ENCODE measurements at regions not wholly inside any gene's neighbourhood (a gene's known extent, or its start where the extent isn't known, plus 50 kb on each side); places are given as distances from the start of the nearest gene placed in this dataset.

DNA sequence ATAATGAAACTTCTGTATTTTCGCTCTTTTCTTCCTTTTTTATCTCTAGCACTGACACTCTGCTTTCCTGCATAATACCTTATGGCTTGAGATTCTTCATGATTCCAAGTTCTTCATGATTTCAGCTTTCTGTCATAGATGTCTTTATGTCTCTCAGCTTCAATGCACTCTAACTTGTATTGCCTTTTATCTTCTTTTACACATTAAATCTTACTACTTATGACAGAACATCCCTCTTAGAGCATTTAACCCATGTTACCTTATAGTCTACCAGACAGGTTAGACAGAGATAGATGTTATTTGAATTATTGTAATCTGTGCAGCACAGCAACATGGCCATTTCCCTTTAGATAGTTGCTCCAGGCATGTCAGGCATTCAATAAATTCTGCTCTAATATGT is 1475.7 kb upstream of the TMEFF2 start:
- no peaks in the 10 kb centered on the region for H3K4me1 ChIP-seq (replicated peaks in 1 of 2)
- in situ Hi-C loops (cut with MboI; ENCODE audit: low pct_unique_long_range_greater_than_20kb in 2 of 9, low sequenced_read_pairs in 9 of 9, unreplicated experiment in 9 of 9), result no loop called here
- 0 to 100% (median 62%) methylated on average over 1 of the region's 1 CpG; no CpG with 5 or more reads in 2 of the 10 experiments for WGBS, 10 experiments
- no peak overlapping the region for H3K4me3 ChIP-seq
- H3K27ac ChIP-seq, result no peak overlapping the region
- ATAC-seq (replicated peaks in 6 of 8), result peak in 3 of 8 experiments; percentile 19 to 34 (median 28)

DNA sequence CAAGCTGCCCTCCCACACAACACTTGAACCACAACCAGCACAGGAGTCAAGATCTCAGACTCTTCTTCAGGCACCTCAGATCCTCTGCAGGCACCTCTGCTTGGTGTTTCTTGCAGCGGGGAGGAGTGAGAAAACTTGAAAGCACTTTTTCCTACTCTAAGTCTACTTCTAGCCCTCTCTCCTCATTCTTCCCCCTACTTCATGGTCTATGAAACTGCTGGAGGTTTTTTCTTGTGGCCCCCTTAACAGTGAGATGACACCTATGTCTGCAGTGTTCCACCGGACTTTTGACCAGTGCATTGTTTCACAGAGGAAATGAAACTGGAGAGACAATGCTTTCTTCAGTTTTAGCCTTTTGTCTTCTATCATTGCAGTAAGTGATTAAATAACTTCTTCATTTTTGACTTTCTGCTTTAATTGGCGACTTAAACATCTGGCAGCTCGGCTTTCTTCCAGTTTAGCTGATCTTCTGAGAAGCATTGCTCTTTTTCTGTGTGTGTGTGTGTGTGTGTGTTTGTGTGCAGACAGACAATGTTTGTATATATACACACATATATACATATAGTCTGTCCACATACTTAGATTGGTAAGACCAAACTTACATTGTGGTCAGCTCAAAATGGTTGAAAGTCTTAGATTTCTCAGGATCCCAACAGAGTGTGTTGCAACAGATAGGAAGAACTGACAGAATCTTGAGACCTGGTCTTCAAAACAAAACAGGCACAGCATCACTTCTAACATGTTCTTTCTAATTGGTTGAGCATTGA is 1474.0 kb upstream of the TMEFF2 start:
- in situ Hi-C loops (cut with MboI; ENCODE audit: low pct_unique_long_range_greater_than_20kb in 2 of 9, low sequenced_read_pairs in 9 of 9, unreplicated experiment in 9 of 9), result no loop called here
- Histone ChIP-seq H3K4me1 (replicated peaks in 1 of 2) (no peaks in the 10 kb centered on the region), H3K27ac (no peak overlapping the region), H3K4me3 (no peak overlapping the region)
- 0 to 100% (median 90%) methylated on average over 1 to 4 of the region's 4 CpGs; no CpG with 5 or more reads in 3 of the 10 experiments for WGBS, 10 experiments
- no peak for ATAC-seq (replicated peaks in 6 of 8)

DNA sequence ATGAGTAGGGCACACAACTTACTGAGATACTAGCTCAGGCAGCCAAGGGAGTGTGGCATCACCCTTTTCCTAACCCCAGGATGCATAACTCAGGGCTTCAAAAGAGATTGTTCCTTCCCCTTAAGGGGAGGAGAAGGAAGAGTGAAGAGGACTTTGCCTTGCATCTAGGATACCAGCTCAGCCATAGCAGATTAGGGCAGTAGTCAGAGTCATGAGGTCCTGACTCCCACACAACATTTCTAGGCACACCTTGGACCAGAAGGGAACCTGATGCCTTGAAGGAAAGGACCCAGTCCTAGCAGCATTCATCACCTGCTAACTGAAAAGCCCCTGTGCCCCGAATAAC is 1433.2 kb upstream of the TMEFF2 start:
- in situ Hi-C loops (cut with MboI; ENCODE audit: low pct_unique_long_range_greater_than_20kb in 2 of 9, low sequenced_read_pairs in 9 of 9, unreplicated experiment in 9 of 9), result no loop called here
- no peak overlapping the region for H3K4me3 ChIP-seq
- no peaks in the 10 kb centered on the region for H3K4me1 ChIP-seq (replicated peaks in 1 of 2)
- H3K27ac ChIP-seq, result no peak overlapping the region
- no peak for ATAC-seq (replicated peaks in 6 of 8)
- WGBS, 10 experiments, result 33 to 100% (median 80%) methylated on average over 1 of the region's 1 CpG; no CpG with 5 or more reads in 5 of the 10 experiments

DNA sequence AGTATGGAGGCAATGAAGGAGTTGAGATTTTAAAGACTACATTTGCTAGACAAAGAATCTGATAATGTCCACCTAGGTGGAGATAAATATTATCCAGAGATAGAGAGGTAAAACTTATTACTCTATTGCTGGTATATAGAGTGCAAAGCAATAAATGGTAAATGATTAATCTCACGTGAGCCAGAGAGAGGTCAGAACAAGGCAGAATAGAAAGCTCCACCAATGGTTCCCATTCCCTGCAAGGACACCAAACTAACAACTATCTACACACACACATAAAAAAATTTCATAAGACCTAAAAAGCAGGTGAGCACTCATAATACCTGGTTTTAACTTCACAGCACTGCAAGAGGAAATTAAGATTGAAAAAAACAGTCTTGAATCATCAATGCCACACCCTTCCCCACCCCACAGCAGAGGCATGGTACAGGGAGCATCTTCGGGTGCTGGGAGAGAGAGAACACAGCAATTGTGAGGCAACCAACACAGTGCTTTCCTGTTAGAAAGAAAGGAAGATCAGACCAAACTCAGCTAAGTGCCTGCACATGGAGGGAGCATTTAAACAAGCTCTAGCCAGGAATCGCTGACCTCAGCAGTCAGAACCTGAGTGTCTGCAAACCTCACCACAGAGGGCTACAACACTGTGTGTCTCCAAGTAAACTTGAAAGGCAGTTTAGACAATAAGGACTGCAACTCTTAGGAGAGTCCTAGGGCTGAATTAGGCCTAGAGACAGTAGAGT is 1432.6 kb upstream of the TMEFF2 start:
- no peak overlapping the region for H3K4me3 ChIP-seq
- no peak overlapping the region for H3K27ac ChIP-seq
- 0 to 94% (median 37%) methylated on average over 1 to 3 of the region's 3 CpGs; no CpG with 5 or more reads in 2 of the 10 experiments for WGBS, 10 experiments
- in situ Hi-C loops (cut with MboI; ENCODE audit: low pct_unique_long_range_greater_than_20kb in 2 of 9, low sequenced_read_pairs in 9 of 9, unreplicated experiment in 9 of 9), result no loop called here
- H3K4me1 ChIP-seq (replicated peaks in 1 of 2), result no peaks in the 10 kb centered on the region
- ATAC-seq (replicated peaks in 6 of 8), result no peak

DNA sequence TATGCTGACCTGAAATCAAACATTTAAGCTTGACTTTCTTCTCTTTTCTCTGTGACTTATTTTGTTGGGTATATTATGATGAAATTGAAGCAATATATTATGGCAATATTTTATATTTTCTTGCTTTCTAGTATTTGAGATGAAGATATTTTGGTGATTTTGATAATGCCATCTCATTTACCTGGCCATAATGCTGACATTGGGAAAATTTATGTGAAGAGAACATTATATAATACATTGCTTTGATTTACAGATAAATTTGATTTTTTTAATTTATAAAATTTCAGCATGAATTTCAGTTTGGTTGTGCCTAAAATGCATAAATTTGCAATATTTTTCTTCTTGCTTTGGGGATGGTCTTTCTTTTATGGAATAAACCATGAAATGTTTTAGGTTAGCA is 1413.7 kb upstream of the TMEFF2 start:
- in situ Hi-C loops (cut with MboI; ENCODE audit: low pct_unique_long_range_greater_than_20kb in 2 of 9, low sequenced_read_pairs in 9 of 9, unreplicated experiment in 9 of 9), result no loop called here
- H3K4me1 ChIP-seq (replicated peaks in 1 of 2), result no peaks in the 10 kb centered on the region
- no peak overlapping the region for H3K27ac ChIP-seq
- no peak overlapping the region for H3K4me3 ChIP-seq
- ATAC-seq (replicated peaks in 6 of 8), result no peak

DNA sequence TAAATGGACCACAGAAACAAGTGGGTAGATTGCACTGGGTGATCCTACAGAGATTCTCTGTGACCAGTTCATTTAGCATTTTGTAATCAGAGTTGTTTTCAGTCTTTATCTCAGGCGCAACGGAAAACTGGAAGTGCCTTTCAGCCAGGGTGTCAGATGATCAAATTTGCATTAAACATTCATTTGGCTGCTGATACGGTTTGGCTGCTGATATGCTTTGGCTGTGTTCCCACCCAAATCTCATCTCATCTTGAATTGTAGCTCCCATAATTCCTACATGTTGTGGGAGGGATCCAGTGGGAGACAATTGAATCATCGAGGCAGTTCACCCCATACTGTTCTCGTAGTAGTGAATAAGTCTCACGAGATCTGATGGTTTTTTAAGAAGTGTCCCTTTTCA is 1396.1 kb upstream of the TMEFF2 start:
- Histone ChIP-seq H3K4me3 (no peak overlapping the region), H3K27ac (no peak overlapping the region), H3K4me1 (replicated peaks in 1 of 2) (no peaks in the 10 kb centered on the region)
- WGBS, 10 experiments, result 26 to 100% (median 56%) methylated on average over 3 to 6 of the region's 6 CpGs; no CpG with 5 or more reads in 3 of the 10 experiments
- in situ Hi-C loops (cut with MboI; ENCODE audit: low pct_unique_long_range_greater_than_20kb in 2 of 9, low sequenced_read_pairs in 9 of 9, unreplicated experiment in 9 of 9), result no loop called here
- ATAC-seq (replicated peaks in 6 of 8), result no peak

DNA sequence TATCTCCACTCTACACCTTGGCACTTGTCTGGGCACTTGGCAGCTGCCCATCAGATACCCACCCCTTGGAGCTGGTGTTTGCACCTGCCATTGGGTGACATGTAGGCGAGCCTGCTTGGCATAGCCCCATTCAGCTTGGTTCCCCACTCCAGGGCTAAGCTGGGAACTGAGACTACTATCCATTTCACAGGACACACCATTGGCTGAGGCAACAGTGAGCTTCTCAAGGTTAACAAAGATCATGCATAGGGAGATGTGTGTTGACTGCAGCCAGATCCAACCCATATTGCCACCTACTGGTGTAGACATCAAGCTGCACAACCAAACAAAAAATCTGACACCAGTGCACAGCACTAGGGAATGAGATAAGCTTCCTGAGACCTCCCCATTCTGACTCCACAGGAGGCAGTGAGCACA is 1389.8 kb upstream of the TMEFF2 start:
- H3K27ac ChIP-seq, result no peak overlapping the region
- 20 to 100% methylated on average over 1 of the region's 1 CpG; no CpG with 5 or more reads in 8 of the 10 experiments for WGBS, 10 experiments
- no peak overlapping the region for H3K4me3 ChIP-seq
- peak in 4 of 8 experiments; percentile 10 to 81 (median 48) for ATAC-seq (replicated peaks in 6 of 8)
- no peaks in the 10 kb centered on the region for H3K4me1 ChIP-seq (replicated peaks in 1 of 2)
- in situ Hi-C loops (cut with MboI; ENCODE audit: low pct_unique_long_range_greater_than_20kb in 2 of 9, low sequenced_read_pairs in 9 of 9, unreplicated experiment in 9 of 9), result no loop called here

DNA sequence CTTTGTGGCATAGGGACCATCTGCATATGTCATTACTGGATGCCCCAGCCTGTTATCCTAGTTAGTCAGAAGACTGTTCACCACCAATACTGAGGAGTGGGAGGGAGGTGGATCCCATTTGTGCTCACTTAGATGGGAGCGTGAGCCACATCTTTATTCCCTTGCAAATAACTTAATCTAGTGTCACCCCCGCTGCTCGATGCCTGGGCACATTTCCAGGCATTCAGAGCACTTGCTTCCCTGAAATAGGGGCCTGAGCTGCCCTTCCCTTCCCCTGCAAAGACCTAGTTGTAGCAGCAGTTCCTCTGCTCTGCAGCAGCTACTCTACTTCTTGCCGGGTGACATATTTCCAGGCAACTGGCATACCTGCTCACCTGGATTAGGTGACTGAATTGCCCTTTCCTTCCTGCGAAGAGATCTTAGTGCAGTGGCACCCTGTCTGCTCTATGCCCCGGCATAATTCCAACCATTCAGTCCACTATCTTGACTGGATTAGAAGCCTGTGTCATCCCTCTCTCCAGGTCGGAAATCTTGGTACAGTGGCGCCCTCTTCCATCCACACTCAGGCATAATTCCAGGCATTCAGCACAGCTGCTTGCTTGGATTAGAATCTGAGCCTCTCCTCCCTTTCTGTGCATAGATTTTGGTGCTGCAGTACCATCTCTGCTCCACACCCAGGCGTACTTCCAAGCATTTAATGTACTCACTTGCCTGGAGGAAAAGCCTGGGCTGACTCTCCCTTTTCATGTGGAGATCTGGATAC is 1389.1 kb upstream of the TMEFF2 start:
- Histone ChIP-seq H3K4me1 (replicated peaks in 1 of 2) (no peaks in the 10 kb centered on the region), H3K27ac (no peak overlapping the region), H3K4me3 (no peak overlapping the region)
- in situ Hi-C loops (cut with MboI; ENCODE audit: low pct_unique_long_range_greater_than_20kb in 2 of 9, low sequenced_read_pairs in 9 of 9, unreplicated experiment in 9 of 9), result no loop called here
- 23 to 80% (median 64%) methylated on average over 1 to 7 of the region's 9 CpGs; no CpG with 5 or more reads in 2 of the 10 experiments for WGBS, 10 experiments
- peak in 5 of 8 experiments; percentile 20 to 64 (median 55) for ATAC-seq (replicated peaks in 6 of 8)

DNA sequence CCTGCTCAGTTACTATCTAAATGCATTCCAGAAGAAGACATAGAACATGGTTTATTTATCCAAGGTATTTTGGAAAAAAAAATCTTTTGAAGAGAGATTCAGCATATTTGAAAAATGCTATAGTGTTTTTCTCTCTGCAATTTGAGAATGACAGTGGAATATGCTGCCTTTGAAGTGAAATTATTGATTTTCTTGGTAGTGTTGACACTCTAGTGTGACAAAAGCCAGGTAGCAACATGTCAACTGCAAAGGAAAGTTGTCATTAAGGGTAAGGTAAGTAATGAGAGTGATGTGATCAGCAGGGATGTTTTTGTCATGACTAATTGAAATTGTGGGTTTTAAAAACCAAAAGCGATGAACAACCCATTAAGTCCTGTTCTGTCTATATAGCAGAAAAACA is 1387.1 kb upstream of the TMEFF2 start:
- Histone ChIP-seq H3K4me1 (replicated peaks in 1 of 2) (no peaks in the 10 kb centered on the region), H3K27ac (no peak overlapping the region), H3K4me3 (no peak overlapping the region)
- no peak for ATAC-seq (replicated peaks in 6 of 8)
- in situ Hi-C loops (cut with MboI; ENCODE audit: low pct_unique_long_range_greater_than_20kb in 2 of 9, low sequenced_read_pairs in 9 of 9, unreplicated experiment in 9 of 9), result no loop called here
- WGBS, 10 experiments, result 38 to 100% (median 78%) methylated on average over 1 of the region's 1 CpG

DNA sequence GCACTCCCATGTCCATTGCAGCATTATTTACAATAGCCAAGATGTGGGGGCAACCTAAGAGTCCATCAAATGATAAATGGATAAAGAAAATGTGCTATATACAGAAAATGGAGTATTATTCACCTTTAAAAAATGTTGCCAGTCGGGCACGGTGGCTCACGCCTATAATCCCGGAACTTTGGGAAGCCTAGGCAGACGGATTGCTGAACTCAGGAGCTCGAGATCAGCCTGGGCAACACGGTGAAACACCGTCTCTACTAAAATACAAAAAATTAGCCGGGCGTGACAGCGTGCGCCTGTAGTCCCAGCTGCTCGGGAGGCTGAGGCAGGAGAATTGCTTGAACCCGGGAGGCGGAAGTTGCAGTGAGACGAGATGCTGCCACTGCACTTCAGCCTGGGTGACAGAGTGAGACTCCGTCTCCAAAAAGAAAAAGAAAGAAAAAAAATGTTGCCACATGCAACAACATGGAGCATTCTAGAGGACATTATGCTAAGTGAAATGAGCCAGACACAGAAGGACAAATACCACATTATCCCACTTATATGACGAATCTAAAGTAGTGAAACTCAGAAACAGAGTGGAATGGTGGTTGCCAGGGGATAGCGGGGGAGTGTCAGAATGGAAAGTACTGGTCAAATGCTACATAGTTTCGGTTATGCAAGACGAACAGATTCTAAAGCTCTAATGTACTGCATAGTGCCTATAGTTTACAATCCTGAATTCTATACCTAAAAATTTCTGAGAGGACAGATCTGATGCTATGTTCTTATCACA is 1385.6 kb upstream of the TMEFF2 start:
- Histone ChIP-seq H3K4me3 (no peak overlapping the region), H3K4me1 (replicated peaks in 1 of 2) (no peaks in the 10 kb centered on the region), H3K27ac (no peak overlapping the region)
- in situ Hi-C loops (cut with MboI; ENCODE audit: low pct_unique_long_range_greater_than_20kb in 2 of 9, low sequenced_read_pairs in 9 of 9, unreplicated experiment in 9 of 9), result no loop called here
- no peak for ATAC-seq (replicated peaks in 6 of 8)
- WGBS, 10 experiments, result 13 to 97% (median 83%) methylated on average over 2 to 21 of the region's 21 CpGs; no CpG with 5 or more reads in 1 of the 10 experiments

DNA sequence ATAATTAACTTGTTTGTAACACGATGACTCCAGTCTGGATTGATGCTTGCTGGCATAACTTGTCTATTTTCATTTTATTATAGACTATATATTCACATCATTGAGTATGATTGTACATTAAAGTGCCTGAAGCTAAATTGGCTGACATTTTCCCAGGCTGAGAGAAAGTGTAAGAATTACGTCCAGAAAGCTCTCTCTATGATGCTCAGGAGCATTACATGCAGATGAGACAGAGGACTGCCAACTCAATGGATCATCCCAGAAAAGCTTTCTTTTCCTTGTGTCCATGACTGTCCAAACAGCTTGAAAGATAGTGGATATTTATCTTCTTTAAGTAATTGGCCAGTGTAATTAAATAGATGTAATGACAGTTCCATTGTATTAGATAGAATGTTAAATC is 1372.2 kb upstream of the TMEFF2 start:
- ATAC-seq (replicated peaks in 6 of 8), result peak in 3 of 8 experiments; percentile 35 to 50 (median 38)
- 18 to 77% (median 44%) methylated on average over 1 to 2 of the region's 2 CpGs; no CpG with 5 or more reads in 2 of the 10 experiments for WGBS, 10 experiments
- no peak overlapping the region for H3K27ac ChIP-seq
- in situ Hi-C loops (cut with MboI; ENCODE audit: low pct_unique_long_range_greater_than_20kb in 2 of 9, low sequenced_read_pairs in 9 of 9, unreplicated experiment in 9 of 9), result no loop called here
- H3K4me1 ChIP-seq (replicated peaks in 1 of 2), result peaks cover 0 to 13% of the 10 kb centered on the region in 2 donors
- no peak overlapping the region for H3K4me3 ChIP-seq

DNA sequence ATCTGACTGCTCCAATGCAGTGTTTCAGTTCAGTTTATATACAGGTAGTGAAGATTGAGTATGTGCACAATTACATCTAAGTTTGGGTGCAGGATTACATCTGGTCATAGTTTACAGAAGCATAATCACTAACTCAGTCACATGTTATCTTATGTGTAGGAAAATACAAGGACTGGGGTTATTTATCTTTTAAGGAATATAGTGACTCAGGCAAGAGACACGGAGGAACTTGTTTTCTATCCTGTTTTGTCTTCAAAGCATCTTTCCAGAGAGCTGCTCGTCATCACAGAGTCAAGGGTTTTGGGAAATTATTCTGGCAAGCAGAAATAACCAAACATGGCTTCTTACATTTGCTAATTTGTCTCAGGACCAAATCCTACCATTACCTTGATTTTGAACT is 1371.5 kb upstream of the TMEFF2 start:
- Histone ChIP-seq H3K27ac (no peak overlapping the region), H3K4me3 (no peak overlapping the region), H3K4me1 (replicated peaks in 1 of 2) (peaks cover 0 to 7% of the 10 kb centered on the region in 2 donors)
- 0 to 95% (median 72%) methylated on average over 1 to 2 of the region's 2 CpGs; no CpG with 5 or more reads in 1 of the 10 experiments for WGBS, 10 experiments
- in situ Hi-C loops (cut with MboI; ENCODE audit: low pct_unique_long_range_greater_than_20kb in 2 of 9, low sequenced_read_pairs in 9 of 9, unreplicated experiment in 9 of 9), result no loop called here
- no peak for ATAC-seq (replicated peaks in 6 of 8)

Data from motor neuron (in vitro differentiated cells).